ENCODE measurements at regions not wholly inside any gene's neighbourhood (a gene's known extent, or its start where the extent isn't known, plus 50 kb on each side); places are given as distances from the start of the nearest gene placed in this dataset.

DNA sequence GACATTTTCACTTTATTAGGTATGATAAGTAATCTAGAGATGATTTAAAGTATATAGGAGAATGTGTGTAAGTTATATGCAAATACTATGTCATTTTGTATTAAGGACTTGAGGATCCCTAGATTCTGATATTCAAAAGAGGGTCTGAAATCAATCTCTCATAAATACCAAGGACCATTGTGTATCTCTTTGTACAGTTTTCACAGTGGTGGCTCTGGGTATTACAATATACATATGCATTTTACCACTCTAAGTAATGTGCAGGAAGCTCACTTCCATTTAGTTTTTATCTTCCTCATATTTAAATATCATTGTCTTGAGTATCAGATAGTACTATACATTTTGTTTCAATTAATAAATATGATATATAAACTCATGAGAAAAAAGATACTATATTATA lies 862.6 kb upstream of the PCDH20 start:
- CTCF ChIA-PET = no interaction called here
- TF ChIP-seq, protein P1, sequence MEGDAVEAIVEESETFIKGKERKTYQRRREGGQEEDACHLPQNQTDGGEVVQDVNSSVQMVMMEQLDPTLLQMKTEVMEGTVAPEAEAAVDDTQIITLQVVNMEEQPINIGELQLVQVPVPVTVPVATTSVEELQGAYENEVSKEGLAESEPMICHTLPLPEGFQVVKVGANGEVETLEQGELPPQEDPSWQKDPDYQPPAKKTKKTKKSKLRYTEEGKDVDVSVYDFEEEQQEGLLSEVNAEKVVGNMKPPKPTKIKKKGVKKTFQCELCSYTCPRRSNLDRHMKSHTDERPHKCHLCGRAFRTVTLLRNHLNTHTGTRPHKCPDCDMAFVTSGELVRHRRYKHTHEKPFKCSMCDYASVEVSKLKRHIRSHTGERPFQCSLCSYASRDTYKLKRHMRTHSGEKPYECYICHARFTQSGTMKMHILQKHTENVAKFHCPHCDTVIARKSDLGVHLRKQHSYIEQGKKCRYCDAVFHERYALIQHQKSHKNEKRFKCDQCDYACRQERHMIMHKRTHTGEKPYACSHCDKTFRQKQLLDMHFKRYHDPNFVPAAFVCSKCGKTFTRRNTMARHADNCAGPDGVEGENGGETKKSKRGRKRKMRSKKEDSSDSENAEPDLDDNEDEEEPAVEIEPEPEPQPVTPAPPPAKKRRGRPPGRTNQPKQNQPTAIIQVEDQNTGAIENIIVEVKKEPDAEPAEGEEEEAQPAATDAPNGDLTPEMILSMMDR (IDR thresholded peaks at IDR 0.05; ENCODE audit: low read depth, low read length) = no peak; the same call in 1 of the 2 replicates
- Histone ChIP-seq H3K4me3 (ENCODE audit: low read depth, low read length) (no peak overlapping the region), H3K27me3 (ENCODE audit: control insufficient read depth, insufficient read depth, low read length) (no peaks in the 10 kb centered on the region), H3K27ac (ENCODE audit: low read depth, low read length) (no peak overlapping the region), H3K9me3 (ENCODE audit: control insufficient read depth, insufficient read depth, low read length) (no peaks in the 10 kb centered on the region)
- POLR2A ChIA-PET = no interaction called here
- no peak for DNase-seq (ENCODE audit: low read depth, low spot score)

DNA sequence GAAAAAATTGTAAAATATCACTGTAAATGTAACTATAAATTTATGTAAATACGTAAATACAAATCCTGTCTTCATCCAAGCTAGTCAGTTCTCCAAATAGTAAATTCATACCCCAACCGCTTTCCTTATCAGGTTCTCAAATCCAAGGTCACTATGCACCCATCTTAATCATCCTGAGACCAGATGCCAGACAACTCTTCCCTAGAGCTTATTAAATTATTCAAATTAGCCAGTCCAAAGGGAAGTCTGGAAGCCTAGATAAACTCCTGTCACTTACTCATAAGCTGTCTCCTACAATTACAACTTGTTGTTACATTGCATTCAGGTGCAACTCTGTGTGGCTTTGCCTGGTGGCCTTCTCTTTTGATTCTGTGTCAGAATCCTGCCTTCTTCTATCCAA lies 836.1 kb upstream of the PCDH20 start:
- ChIA-PET CTCF (no interaction called here), POLR2A (no interaction called here)
- no peak overlapping the region for H3K27ac ChIP-seq (ENCODE audit: low read depth, low read length)
- no peaks in the 10 kb centered on the region for H3K27me3 ChIP-seq (ENCODE audit: control insufficient read depth, insufficient read depth, low read length)
- TF ChIP-seq, protein P1 (IDR thresholded peaks at IDR 0.05; ENCODE audit: low read depth, low read length) = no peak
- DNase-seq (ENCODE audit: low read depth, low spot score) = no peak
- H3K9me3 ChIP-seq (ENCODE audit: control insufficient read depth, insufficient read depth, low read length) = no peaks in the 10 kb centered on the region
- no peak overlapping the region for H3K4me3 ChIP-seq (ENCODE audit: low read depth, low read length)

DNA sequence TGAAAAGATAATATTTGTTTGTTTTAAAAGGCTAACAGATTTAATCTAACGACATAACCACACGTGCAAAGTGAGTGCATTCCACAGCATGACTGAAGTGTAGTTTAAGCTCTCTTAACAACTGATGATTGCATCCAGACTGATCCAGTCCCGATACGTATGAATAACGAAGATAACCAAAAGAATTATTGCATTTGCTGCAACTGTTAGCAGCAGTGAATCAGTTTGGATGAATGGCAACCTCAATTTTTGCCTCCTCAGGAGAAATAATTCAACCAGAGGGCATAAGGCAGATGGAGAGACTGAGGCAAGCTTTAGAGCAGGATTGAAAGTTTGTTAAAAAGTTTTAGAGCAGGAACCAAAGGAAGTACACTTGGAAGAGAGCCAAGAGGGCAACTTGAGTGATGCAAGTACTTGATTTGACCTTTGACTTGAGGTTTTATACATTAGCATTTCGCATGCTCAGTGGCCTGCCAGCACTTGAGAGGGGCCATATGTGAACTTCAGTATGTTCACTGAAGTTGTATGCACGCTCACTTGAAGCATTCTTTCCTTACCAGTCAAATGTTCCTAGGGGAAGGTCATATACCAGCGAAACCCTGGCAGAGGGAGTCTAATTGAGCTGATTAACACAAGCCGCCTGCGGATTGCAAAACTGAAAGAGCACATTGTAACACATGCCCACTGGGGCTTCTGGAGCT lies 835.0 kb upstream of the PCDH20 start:
- TF ChIP-seq, protein P1 (IDR thresholded peaks at IDR 0.05; ENCODE audit: low read depth, low read length) = no peak
- H3K27me3 ChIP-seq (ENCODE audit: control insufficient read depth, insufficient read depth, low read length) = no peaks in the 10 kb centered on the region
- no peak overlapping the region for H3K27ac ChIP-seq (ENCODE audit: low read depth, low read length)
- no peak overlapping the region for H3K4me3 ChIP-seq (ENCODE audit: low read depth, low read length)
- POLR2A ChIA-PET = no interaction called here
- DNase-seq (ENCODE audit: low read depth, low spot score) = no peak
- CTCF ChIA-PET = no interaction called here
- no peaks in the 10 kb centered on the region for H3K9me3 ChIP-seq (ENCODE audit: control insufficient read depth, insufficient read depth, low read length)

DNA sequence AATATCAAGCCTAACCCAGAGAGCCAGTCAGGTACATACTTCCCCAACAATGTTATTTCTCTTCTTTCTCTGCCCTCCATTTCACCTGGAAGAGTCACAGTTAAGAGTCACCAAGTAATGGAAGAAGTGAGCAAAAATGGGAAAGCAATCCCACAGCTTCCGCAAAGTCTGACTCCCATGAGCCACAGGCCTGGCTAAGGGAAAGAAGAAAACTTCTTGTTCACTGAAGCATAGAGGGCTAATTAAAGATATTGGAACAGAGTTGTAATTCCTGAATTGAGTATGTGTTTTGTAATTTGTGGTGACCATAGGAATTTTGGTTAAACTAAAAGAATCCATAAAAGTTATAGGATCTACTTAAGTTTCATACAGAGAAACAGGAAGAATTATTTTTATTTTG lies 830.9 kb upstream of the PCDH20 start:
- TF ChIP-seq, protein P1 (IDR thresholded peaks at IDR 0.05; ENCODE audit: low read depth, low read length) = no peak
- POLR2A ChIA-PET = no interaction called here
- no peak overlapping the region for H3K4me3 ChIP-seq (ENCODE audit: low read depth, low read length)
- no peaks in the 10 kb centered on the region for H3K27me3 ChIP-seq (ENCODE audit: control insufficient read depth, insufficient read depth, low read length)
- no peaks in the 10 kb centered on the region for H3K9me3 ChIP-seq (ENCODE audit: control insufficient read depth, insufficient read depth, low read length)
- CTCF ChIA-PET = no interaction called here
- no peak for DNase-seq (ENCODE audit: low read depth, low spot score)
- no peak overlapping the region for H3K27ac ChIP-seq (ENCODE audit: low read depth, low read length)

DNA sequence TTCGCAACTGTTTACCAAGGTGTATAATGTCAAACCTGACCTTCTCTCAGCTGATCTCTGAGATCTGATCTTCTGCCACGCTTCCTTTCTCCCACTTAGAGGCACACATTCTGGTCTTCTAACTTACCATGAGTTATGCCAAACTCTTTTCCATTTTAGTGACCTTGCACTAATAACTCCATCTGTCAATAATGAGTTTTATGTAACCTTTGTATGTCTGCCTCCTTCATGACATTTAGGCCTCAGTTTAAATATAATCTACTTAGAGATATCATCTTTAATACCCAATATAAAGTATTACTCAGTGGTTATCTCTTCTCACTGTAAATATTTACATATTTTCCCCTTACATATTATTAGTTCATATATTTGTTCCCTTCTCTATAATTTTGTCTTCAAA lies 827.5 kb upstream of the PCDH20 start:
- Histone ChIP-seq H3K4me3 (ENCODE audit: low read depth, low read length) (no peak overlapping the region), H3K27ac (ENCODE audit: low read depth, low read length) (no peak overlapping the region), H3K27me3 (ENCODE audit: control insufficient read depth, insufficient read depth, low read length) (no peaks in the 10 kb centered on the region), H3K9me3 (ENCODE audit: control insufficient read depth, insufficient read depth, low read length) (no peaks in the 10 kb centered on the region)
- ChIA-PET POLR2A (no interaction called here), CTCF (no interaction called here)
- no peak for DNase-seq (ENCODE audit: low read depth, low spot score)
- TF ChIP-seq, protein P1 (IDR thresholded peaks at IDR 0.05; ENCODE audit: low read depth, low read length) = no peak

Data from AG04450 (cell line).